Psoas muscle (tissue), 7 donors: ENCODE measurements at regions not wholly inside any gene's neighbourhood (a gene's known extent, or its start where the extent isn't known, plus 50 kb on each side); places are given as distances from the start of the nearest gene placed in this dataset.

Experiments used
- ATAC-seq, 4 donors: fragments of 200-7000 bp; cut with Tn5 transposase; one replicate each; pipeline ENCODE4 v1.9.1; 2020; ENCODE audit warnings: moderate library complexity in 3 of 4, mild to moderate bottlenecking in 2 of 4
- DNase-seq, 2 donors: peaks; one replicate each; pipeline ENCODE4 v3.0.0-alpha.2; 2020
- H3K27ac ChIP-seq: fragments of 200-600 bp; one replicate; pipeline ENCODE4 v1.8.0; 2022
- H3K27me3 ChIP-seq, 3 donors: fragments of 200-600 bp in 1 of 3; one replicate each; pipeline versions ENCODE4 v1.6.1 to v1.8.0; 2013 to 2022; ENCODE audit warnings: low read length in 2 of 3, mild to moderate bottlenecking in 2 of 3, moderate library complexity in 1 of 3; ENCODE audit not compliant: insufficient read depth in 3 of 3
- H3K36me3 ChIP-seq, 2 donors: fragments of 200-600 bp in 1 of 2; one replicate each; pipeline versions ENCODE4 v1.6.1 to v1.8.0; 2013 to 2022; ENCODE audit warnings: low read depth in 1 of 2, mild to moderate bottlenecking in 1 of 2, moderate library complexity in 1 of 2; ENCODE audit not compliant: insufficient read depth in 1 of 2
- H3K4me1 ChIP-seq: fragments of 200-600 bp; one replicate; pipeline ENCODE4 v1.8.0; 2022
- H3K4me3 ChIP-seq: fragments of 200-600 bp; one replicate; pipeline ENCODE4 v1.8.0; 2022; ENCODE audit warnings: mild to moderate bottlenecking
- H3K9me3 ChIP-seq: fragments of 200-600 bp; one replicate; pipeline ENCODE4 v1.8.0; 2022
- CTCF ChIP-seq: fragments of 200-600 bp; IDR thresholded peaks from one replicate; pipeline ENCODE4 v1.8.0; 2022; ENCODE audit warnings: antibody characterized with exemption
- WGBS, 3 donors: extraction: QIAGEN DNeasy Blood & Tissue Kit; methylation state at CpG; one replicate each; pipeline versions ENCODE4 v1.1.6 to v1.1.7; 2013; 5-methylcytosine and 5-hydroxymethylcytosine counted together
- intact Hi-C, 2 donors: fragments of 100-400 bp; cut with DNase I; formaldehyde crosslinking; loops; one replicate each; pipeline versions ENCODE4 v1.11.0 to v1.14.2; 2022
- donor health status: healthy with polysubstance abuse.
- donor health status: DM: no; HTN: no; CAD: no; lungs with moderate emphysema.
- donor health status: Bipolar disorder and iron deficiency.
- donor health status: healthy.
- donor health status: DM: yes; HTN: yes; CAD: no.
- donor health status: DM: no; HTN: no; CAD: no.
- donor health status: DM: yes; HTN: yes; CAD: no.

GRCh38 chr7:30231271-30231670 is 53.1 kb upstream of the ZNRF2 start:
- TF ChIP-seq CTCF = no peak
- ATAC-seq = no peak
- 88 to 95% (median 95%) methylated on average over 1 of the region's 1 CpG for WGBS, 3 donors

GRCh38 chr7:30232391-30232790 is 52.0 kb upstream of the ZNRF2 start:
- Histone ChIP-seq H3K4me3 (no peak overlapping the region), H3K4me1 (no peaks in the 10 kb centered on the region), H3K9me3 (no peaks in the 10 kb centered on the region), H3K27me3 (no peaks in the 10 kb centered on the region), H3K27ac (no peak overlapping the region), H3K36me3 (no peaks in the 10 kb centered on the region)
- 78 to 81% (median 79%) methylated on average over 4 of the region's 4 CpGs for WGBS, 3 donors
- DNase-seq (no peak), ATAC-seq (no peak)
- no peak for TF ChIP-seq CTCF
- intact Hi-C loops = no loop called here

More at GRCh38 chr7:30231271-30231670, 53.1 kb upstream of the ZNRF2 start:
- Histone ChIP-seq H3K4me1 (peaks cover 8% of the 10 kb centered on the region), H3K27me3 (no peaks in the 10 kb centered on the region), H3K4me3 (no peak overlapping the region), H3K9me3 (no peaks in the 10 kb centered on the region), H3K27ac (no peak overlapping the region), H3K36me3 (no peaks in the 10 kb centered on the region)
- intact Hi-C loops = no loop called here
- DNase-seq = no peak
